VCaP (cell line): ENCODE measurements at regions not wholly inside any gene's neighbourhood (a gene's known extent, or its start where the extent isn't known, plus 50 kb on each side); places are given as distances from the start of the nearest gene placed in this dataset.
A peak's percentile ranks its signal among the peaks of the same experiment; 100 is the strongest.

ENCODE experiments used
- H3K27ac ChIP-seq: fragments of 450-650 bp; 2 replicates; pipeline ENCODE4 v1.5.1; 2017
- CTCF ChIP-seq: fragments of 450-650 bp; conservative IDR thresholded peaks from 2 replicates; pipeline ENCODE4 v1.5.1; 2017; ENCODE audit warnings: mild to moderate bottlenecking, moderate library complexity

- H3K27ac ChIP-seq: no peak overlapping the region
- no peak for TF ChIP-seq CTCF
Measured at GRCh38 chr3:157633241-157633640, 130.0 kb upstream of the VEPH1 start.

- no peak overlapping the region for H3K27ac ChIP-seq
- TF ChIP-seq CTCF: no peak
Measured at GRCh38 chr3:157632075-157632474, 128.9 kb upstream of the VEPH1 start.

- no peak overlapping the region for H3K27ac ChIP-seq
- TF ChIP-seq CTCF: no peak
Measured at GRCh38 chr3:157631478-157631877, 128.3 kb upstream of the VEPH1 start.

GRCh38 chr3:157626817-157627216 lies 123.6 kb upstream of the VEPH1 start:
- TF ChIP-seq CTCF: no peak
- H3K27ac ChIP-seq: no peak overlapping the region

- no peak overlapping the region for H3K27ac ChIP-seq
- no peak for TF ChIP-seq CTCF
Measured at GRCh38 chr3:157624801-157625200, 121.6 kb upstream of the VEPH1 start.

DNA sequence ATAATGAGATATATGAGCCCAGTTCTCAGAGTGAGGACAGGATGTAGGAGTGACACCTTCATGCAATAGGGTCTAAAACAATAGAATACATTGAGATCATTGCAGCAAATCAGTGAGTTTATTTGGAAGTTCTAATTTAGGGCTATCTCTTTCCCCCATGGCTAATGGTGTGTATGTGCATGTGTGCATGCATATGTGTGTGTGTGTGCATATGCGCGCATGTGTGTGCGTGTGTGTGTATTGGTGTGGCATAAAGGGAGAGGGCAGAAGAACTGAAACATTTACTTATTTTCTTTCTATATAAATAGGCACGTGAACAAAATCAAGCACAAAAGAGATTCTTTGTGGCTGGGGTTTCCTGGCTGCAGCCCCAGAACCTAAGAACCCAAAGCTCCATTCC lies 115.7 kb upstream of the VEPH1 start:
- TF ChIP-seq CTCF: no peak
- H3K27ac ChIP-seq: no peak overlapping the region

- TF ChIP-seq CTCF: peak; percentile 73
- no peak overlapping the region for H3K27ac ChIP-seq
Measured at GRCh38 chr3:157618075-157618760, 115.0 kb upstream of the VEPH1 start.
